Parathyroid adenoma (tissue), 2 donors: ENCODE measurements at regions not wholly inside any gene's neighbourhood (a gene's known extent, or its start where the extent isn't known, plus 50 kb on each side); places are given as distances from the start of the nearest gene placed in this dataset.

Source experiments
- H2AFZ ChIP-seq: fragments of 300-600 bp; sonication (generic); one replicate; pipeline ENCODE4 v1.7.0; 2017; ENCODE audit warnings: antibody characterized with exemption, mild to moderate bottlenecking
- H3K27ac ChIP-seq: fragments of 300-600 bp; sonication (generic); one replicate; pipeline ENCODE4 v1.7.0; 2017
- H3K27me3 ChIP-seq: fragments of 300-600 bp; sonication (generic); one replicate; pipeline ENCODE4 v1.7.0; 2017; ENCODE audit warnings: low read length; ENCODE audit not compliant: control insufficient read depth, insufficient read depth
- H3K36me3 ChIP-seq: fragments of 300-600 bp; sonication (generic); one replicate; pipeline ENCODE4 v1.7.0; 2017; ENCODE audit warnings: low read length; ENCODE audit not compliant: control insufficient read depth, insufficient read depth
- H3K4me1 ChIP-seq: fragments of 300-600 bp; sonication (generic); one replicate; pipeline ENCODE4 v1.7.0; 2017; ENCODE audit warnings: control low read depth
- H3K4me2 ChIP-seq: fragments of 300-600 bp; sonication (generic); one replicate; pipeline ENCODE4 v1.7.0; 2017; ENCODE audit warnings: low read length
- H3K4me3 ChIP-seq: fragments of 300-600 bp; sonication (generic); one replicate; pipeline ENCODE4 v1.7.0; 2017; ENCODE audit warnings: low read depth, low read length
- H3K79me2 ChIP-seq: fragments of 300-600 bp; sonication (generic); one replicate; pipeline ENCODE4 v1.7.0; 2017; ENCODE audit warnings: control low read depth
- H3K9ac ChIP-seq: fragments of 300-600 bp; sonication (generic); one replicate; pipeline ENCODE4 v1.7.0; 2017; ENCODE audit warnings: mild to moderate bottlenecking
- H3K9me3 ChIP-seq: fragments of 300-600 bp; sonication (generic); one replicate; pipeline ENCODE4 v1.7.0; 2017; ENCODE audit warnings: low read length; ENCODE audit not compliant: control insufficient read depth
- CTCF ChIP-seq: fragments of 300-600 bp; sonication (generic); IDR thresholded peaks from one replicate; pipeline ENCODE4 v1.7.0; 2017; ENCODE audit warnings: antibody characterized with exemption, mild to moderate bottlenecking
- donor health status: primary hyperparathyroidism.

GRCh38 chr13:22499919-22500318 lies 680.9 kb upstream of the SGCG start:
- TF ChIP-seq CTCF: no peak

DNA sequence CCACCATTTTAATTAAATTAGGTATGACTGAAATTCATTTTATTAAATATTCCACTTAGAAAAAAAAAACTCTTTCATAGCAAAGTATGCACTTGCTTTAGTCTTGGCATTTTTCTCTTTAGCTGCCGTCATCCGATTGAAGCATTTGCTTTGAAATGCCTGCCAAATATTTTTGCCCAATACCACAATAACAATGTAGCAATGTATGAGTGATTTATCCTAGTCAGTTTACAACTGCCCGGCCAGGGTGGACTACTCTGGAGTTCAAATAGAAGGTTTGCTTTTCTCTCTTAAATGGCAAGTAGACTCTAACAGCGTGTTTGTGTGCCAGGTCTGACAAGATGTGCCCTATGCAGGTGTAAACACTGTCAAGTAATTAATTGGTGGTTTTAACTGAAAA lies 675.3 kb upstream of the SGCG start:
- Histone ChIP-seq H2AFZ (no peak overlapping the region), H3K27ac (no peak overlapping the region), H3K27me3 (no peaks in the 10 kb centered on the region), H3K79me2 (no peaks in the 10 kb centered on the region), H3K9me3 (no peaks in the 10 kb centered on the region), H3K4me3 (no peak overlapping the region), H3K4me1 (no peaks in the 10 kb centered on the region), H3K4me2 (no peak overlapping the region), H3K9ac (no peak overlapping the region), H3K36me3 (no peaks in the 10 kb centered on the region)
- TF ChIP-seq CTCF: no peak

More at GRCh38 chr13:22499919-22500318, 680.9 kb upstream of the SGCG start:
- Histone ChIP-seq H3K4me2 (no peak overlapping the region), H3K79me2 (no peaks in the 10 kb centered on the region), H3K4me3 (no peak overlapping the region), H3K4me1 (no peaks in the 10 kb centered on the region), H2AFZ (no peak overlapping the region), H3K27ac (no peak overlapping the region), H3K9ac (no peak overlapping the region), H3K27me3 (no peaks in the 10 kb centered on the region), H3K36me3 (no peaks in the 10 kb centered on the region), H3K9me3 (no peaks in the 10 kb centered on the region)

DNA sequence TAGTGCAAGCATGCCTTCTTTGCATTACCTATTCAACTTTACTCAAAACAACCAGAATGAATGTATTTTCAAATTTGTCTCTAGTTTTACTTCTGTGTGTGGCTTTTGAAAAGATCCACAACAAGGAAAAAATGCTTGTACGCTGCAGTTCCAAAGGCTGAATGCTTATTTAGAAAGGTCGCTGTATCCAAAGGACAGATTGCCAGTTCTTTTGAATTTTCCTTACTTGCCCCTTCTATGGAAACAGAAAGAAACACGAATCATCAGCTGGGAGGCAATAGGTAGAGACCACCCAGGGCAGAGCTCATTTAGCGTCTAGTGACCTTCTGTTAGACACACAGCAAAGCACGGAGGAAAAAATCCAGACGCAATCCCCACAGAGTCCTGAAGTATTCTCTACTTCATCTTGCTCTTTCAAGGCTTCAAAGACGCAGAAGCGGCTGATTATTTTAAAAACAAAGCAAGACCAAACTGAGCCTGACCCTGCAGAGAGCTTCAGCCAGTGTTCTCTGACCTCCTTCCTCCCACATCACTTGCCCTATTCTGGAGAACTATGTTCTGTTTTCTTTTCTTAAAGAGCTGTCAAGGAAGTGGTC lies 674.6 kb upstream of the SGCG start:
- no peak for TF ChIP-seq CTCF
- H3K79me2 ChIP-seq: no peaks in the 10 kb centered on the region
- H3K4me2 ChIP-seq: no peak overlapping the region
- no peaks in the 10 kb centered on the region for H3K9me3 ChIP-seq
- H3K4me1 ChIP-seq: no peaks in the 10 kb centered on the region
- H3K36me3 ChIP-seq: no peaks in the 10 kb centered on the region
- no peaks in the 10 kb centered on the region for H3K27me3 ChIP-seq
- H3K4me3 ChIP-seq: no peak overlapping the region
- H2AFZ ChIP-seq: no peak overlapping the region
- H3K9ac ChIP-seq: no peak overlapping the region
- no peak overlapping the region for H3K27ac ChIP-seq

DNA sequence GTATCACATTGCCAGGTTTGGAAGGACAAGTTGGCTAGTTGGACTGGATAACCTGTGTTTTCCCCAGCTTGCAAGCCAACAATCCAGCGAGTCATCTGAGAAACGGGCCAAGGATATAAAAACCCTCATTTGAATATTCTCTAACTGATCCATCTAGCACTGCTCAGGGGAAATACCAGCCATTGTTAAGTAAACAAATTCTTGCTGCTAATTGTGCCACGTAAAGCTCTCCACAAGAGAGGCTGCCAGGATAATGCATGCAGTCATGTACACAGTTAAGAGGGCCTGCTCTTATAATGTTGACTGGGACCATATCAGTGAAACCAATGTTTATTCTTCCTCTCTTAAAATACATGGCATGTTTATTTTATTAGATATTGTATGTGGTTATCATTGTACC lies 663.2 kb upstream of the SGCG start:
- Histone ChIP-seq H3K79me2 (no peaks in the 10 kb centered on the region), H3K36me3 (no peaks in the 10 kb centered on the region), H3K27ac (no peak overlapping the region), H3K4me1 (no peaks in the 10 kb centered on the region), H3K9me3 (no peaks in the 10 kb centered on the region), H3K4me2 (no peak overlapping the region), H2AFZ (no peak overlapping the region), H3K4me3 (no peak overlapping the region), H3K27me3 (no peaks in the 10 kb centered on the region), H3K9ac (no peak overlapping the region)
- no peak for TF ChIP-seq CTCF

DNA sequence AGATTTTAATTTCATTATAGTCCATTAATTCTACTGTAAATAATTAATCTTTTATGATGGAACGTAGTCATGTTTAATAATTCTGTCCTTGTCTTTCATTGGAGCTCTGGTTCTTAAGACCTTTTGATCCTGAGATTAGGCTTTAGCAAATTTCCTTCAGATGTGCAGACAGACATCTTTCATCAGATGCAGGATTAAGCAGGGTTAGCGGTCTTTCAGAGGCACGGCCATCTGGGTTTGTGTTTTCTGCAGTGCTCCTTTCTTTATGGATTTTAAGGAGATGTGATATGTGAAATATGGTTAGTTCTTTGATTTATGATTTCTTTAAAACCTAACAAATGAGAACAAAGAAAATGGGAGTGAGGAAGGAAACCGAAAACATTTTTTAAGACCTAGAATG lies 643.9 kb upstream of the SGCG start:
- Histone ChIP-seq H2AFZ (no peak overlapping the region), H3K9me3 (no peaks in the 10 kb centered on the region), H3K36me3 (no peaks in the 10 kb centered on the region), H3K9ac (no peak overlapping the region), H3K4me2 (no peak overlapping the region), H3K4me1 (no peaks in the 10 kb centered on the region), H3K27ac (no peak overlapping the region), H3K79me2 (no peaks in the 10 kb centered on the region), H3K4me3 (no peak overlapping the region), H3K27me3 (no peaks in the 10 kb centered on the region)
- TF ChIP-seq CTCF: no peak
